ENCODE measurements at regions not wholly inside any gene's neighbourhood (a gene's known extent, or its start where the extent isn't known, plus 50 kb on each side); places are given as distances from the start of the nearest gene placed in this dataset.

GRCh38 chr1:96649301-96649700, 72.3 kb upstream of the PTBP2 start:
- TF ChIP-seq, protein P1, sequence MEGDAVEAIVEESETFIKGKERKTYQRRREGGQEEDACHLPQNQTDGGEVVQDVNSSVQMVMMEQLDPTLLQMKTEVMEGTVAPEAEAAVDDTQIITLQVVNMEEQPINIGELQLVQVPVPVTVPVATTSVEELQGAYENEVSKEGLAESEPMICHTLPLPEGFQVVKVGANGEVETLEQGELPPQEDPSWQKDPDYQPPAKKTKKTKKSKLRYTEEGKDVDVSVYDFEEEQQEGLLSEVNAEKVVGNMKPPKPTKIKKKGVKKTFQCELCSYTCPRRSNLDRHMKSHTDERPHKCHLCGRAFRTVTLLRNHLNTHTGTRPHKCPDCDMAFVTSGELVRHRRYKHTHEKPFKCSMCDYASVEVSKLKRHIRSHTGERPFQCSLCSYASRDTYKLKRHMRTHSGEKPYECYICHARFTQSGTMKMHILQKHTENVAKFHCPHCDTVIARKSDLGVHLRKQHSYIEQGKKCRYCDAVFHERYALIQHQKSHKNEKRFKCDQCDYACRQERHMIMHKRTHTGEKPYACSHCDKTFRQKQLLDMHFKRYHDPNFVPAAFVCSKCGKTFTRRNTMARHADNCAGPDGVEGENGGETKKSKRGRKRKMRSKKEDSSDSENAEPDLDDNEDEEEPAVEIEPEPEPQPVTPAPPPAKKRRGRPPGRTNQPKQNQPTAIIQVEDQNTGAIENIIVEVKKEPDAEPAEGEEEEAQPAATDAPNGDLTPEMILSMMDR (CRISPR knock-in tag; IDR thresholded peaks at IDR 0.05): no peak
- no peak for TF ChIP-seq FOXK2 (IDR thresholded peaks at IDR 0.05)
- TF ChIP-seq, protein P2, sequence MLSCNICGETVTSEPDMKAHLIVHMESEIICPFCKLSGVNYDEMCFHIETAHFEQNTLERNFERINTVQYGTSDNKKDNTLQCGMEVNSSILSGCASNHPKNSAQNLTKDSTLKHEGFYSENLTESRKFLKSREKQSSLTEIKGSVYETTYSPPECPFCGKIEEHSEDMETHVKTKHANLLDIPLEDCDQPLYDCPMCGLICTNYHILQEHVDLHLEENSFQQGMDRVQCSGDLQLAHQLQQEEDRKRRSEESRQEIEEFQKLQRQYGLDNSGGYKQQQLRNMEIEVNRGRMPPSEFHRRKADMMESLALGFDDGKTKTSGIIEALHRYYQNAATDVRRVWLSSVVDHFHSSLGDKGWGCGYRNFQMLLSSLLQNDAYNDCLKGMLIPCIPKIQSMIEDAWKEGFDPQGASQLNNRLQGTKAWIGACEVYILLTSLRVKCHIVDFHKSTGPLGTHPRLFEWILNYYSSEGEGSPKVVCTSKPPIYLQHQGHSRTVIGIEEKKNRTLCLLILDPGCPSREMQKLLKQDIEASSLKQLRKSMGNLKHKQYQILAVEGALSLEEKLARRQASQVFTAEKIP (CRISPR knock-in tag; IDR thresholded peaks at IDR 0.05; ENCODE audit: borderline replicate concordance): no peak
- TF ChIP-seq CHD2 (IDR thresholded peaks at IDR 0.05; ENCODE audit: low read depth, low read length): no peak
- no peak for TF ChIP-seq EP300 (IDR thresholded peaks at IDR 0.05; ENCODE audit: low read depth in 2 of 2, low read length in 2 of 2)
- TF ChIP-seq EP300 (CRISPR knock-in tag; IDR thresholded peaks at IDR 0.05; ENCODE audit: borderline replicate concordance): no peak
- TF ChIP-seq, protein P3, sequence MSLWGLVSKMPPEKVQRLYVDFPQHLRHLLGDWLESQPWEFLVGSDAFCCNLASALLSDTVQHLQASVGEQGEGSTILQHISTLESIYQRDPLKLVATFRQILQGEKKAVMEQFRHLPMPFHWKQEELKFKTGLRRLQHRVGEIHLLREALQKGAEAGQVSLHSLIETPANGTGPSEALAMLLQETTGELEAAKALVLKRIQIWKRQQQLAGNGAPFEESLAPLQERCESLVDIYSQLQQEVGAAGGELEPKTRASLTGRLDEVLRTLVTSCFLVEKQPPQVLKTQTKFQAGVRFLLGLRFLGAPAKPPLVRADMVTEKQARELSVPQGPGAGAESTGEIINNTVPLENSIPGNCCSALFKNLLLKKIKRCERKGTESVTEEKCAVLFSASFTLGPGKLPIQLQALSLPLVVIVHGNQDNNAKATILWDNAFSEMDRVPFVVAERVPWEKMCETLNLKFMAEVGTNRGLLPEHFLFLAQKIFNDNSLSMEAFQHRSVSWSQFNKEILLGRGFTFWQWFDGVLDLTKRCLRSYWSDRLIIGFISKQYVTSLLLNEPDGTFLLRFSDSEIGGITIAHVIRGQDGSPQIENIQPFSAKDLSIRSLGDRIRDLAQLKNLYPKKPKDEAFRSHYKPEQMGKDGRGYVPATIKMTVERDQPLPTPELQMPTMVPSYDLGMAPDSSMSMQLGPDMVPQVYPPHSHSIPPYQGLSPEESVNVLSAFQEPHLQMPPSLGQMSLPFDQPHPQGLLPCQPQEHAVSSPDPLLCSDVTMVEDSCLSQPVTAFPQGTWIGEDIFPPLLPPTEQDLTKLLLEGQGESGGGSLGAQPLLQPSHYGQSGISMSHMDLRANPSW (CRISPR knock-in tag; IDR thresholded peaks at IDR 0.05; ENCODE audit: borderline replicate concordance): no peak
- TF ChIP-seq ATF3 (CRISPR knock-in tag; IDR thresholded peaks at IDR 0.05): no peak
- TF ChIP-seq POLR2A (IDR thresholded peaks at IDR 0.05; ENCODE audit: insufficient read depth in 1 of 2, low read depth in 2 of 2, low read length in 2 of 2): no peak
- TF ChIP-seq HNRNPH1 (optimal IDR thresholded peaks at IDR 0.05; ENCODE audit: low read depth, low read length): no peak
- no peak for TF ChIP-seq POLR2AphosphoS5 (IDR thresholded peaks at IDR 0.05; ENCODE audit: low read depth, low read length)
- TF ChIP-seq MXD4 (CRISPR knock-in tag; IDR thresholded peaks at IDR 0.05): no peak
- no peak for TF ChIP-seq RAD21 (CRISPR knock-in tag; IDR thresholded peaks at IDR 0.05)
